ENCODE measurements at regions not wholly inside any gene's neighbourhood (a gene's known extent, or its start where the extent isn't known, plus 50 kb on each side); places are given as distances from the start of the nearest gene placed in this dataset.

DNA sequence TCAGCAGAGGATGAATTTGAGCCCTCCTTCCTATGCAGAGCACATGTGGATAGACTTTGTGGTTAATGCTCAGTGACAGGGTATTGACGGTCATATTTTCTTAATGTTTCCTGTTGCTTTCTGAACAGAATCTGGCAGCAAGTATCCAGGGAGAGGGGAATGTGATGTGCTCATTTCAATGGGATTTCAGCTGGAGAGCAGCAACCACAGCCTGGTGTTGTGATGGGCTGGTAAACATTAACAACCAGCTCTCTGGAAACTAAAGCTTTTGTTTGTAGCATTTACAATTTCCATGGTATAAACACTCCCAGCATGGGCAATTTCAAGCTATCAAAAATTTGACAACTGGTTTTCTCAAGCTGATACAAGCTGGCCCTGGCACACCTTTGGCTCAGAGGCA lies 215.9 kb downstream of the SH2D4B start:
- Histone ChIP-seq H3K4me3 (ENCODE audit: low read length) (no peak overlapping the region), H3K79me2 (ENCODE audit: control insufficient read depth, low read length) (no peaks in the 10 kb centered on the region), H3K27ac (ENCODE audit: low read depth, low read length) (no peak overlapping the region), H3K9me3 (ENCODE audit: control insufficient read depth, insufficient read depth, low read length) (no peaks in the 10 kb centered on the region), H3K36me3 (ENCODE audit: control insufficient read depth, low read length) (no peaks in the 10 kb centered on the region), H3K27me3 (ENCODE audit: control insufficient read depth, low read length) (no peaks in the 10 kb centered on the region), H3K9me2 (replicated peaks; ENCODE audit: control insufficient read depth, low read length) (no peaks in the 10 kb centered on the region), H3K4me1 (ENCODE audit: control insufficient read depth, low read length) (no peaks in the 10 kb centered on the region), H4K20me1 (ENCODE audit: control insufficient read depth, insufficient read depth, low read depth, low read length) (no peaks in the 10 kb centered on the region), H3F3A (ENCODE audit: control insufficient read depth, insufficient read depth) (no peaks in the 10 kb centered on the region), H3K4me2 (ENCODE audit: low read length) (no peak overlapping the region)
- no peak for TF ChIP-seq EZH2phosphoT487 (IDR thresholded peaks at IDR 0.05; ENCODE audit: borderline replicate concordance, low read length)
- TF ChIP-seq, protein P1, sequence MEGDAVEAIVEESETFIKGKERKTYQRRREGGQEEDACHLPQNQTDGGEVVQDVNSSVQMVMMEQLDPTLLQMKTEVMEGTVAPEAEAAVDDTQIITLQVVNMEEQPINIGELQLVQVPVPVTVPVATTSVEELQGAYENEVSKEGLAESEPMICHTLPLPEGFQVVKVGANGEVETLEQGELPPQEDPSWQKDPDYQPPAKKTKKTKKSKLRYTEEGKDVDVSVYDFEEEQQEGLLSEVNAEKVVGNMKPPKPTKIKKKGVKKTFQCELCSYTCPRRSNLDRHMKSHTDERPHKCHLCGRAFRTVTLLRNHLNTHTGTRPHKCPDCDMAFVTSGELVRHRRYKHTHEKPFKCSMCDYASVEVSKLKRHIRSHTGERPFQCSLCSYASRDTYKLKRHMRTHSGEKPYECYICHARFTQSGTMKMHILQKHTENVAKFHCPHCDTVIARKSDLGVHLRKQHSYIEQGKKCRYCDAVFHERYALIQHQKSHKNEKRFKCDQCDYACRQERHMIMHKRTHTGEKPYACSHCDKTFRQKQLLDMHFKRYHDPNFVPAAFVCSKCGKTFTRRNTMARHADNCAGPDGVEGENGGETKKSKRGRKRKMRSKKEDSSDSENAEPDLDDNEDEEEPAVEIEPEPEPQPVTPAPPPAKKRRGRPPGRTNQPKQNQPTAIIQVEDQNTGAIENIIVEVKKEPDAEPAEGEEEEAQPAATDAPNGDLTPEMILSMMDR (IDR thresholded peaks at IDR 0.05; ENCODE audit: low read depth, low read length, poor library complexity, severe bottlenecking), result no peak

DNA sequence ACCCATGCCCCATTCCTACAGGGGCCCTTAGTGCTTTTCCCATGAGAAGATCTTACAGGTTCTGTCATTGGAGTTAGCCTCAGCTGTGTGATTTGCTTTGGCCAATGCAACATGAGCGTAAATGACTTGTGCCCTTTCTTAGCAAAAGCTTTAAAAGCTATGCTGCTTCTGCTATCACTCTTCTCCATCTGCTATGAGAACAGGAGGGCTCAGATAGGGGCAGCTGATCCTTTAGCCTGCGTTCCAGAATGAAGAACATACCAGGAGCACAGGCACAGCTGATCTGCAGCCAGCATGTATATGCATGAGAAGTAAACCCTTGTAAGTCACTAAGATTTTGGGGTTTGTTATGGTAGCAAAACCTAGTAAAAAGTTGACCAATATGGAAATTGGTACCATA lies 218.2 kb downstream of the SH2D4B start:
- no peaks in the 10 kb centered on the region for H4K20me1 ChIP-seq (ENCODE audit: control insufficient read depth, insufficient read depth, low read depth, low read length)
- no peaks in the 10 kb centered on the region for H3K27me3 ChIP-seq (ENCODE audit: control insufficient read depth, low read length)
- H3K9me2 ChIP-seq (replicated peaks; ENCODE audit: control insufficient read depth, low read length), result no peaks in the 10 kb centered on the region
- H3K36me3 ChIP-seq (ENCODE audit: control insufficient read depth, low read length), result no peaks in the 10 kb centered on the region
- no peak overlapping the region for H3K4me3 ChIP-seq (ENCODE audit: low read length)
- TF ChIP-seq, protein P1 (IDR thresholded peaks at IDR 0.05; ENCODE audit: low read depth, low read length, poor library complexity, severe bottlenecking), result no peak
- no peak for TF ChIP-seq EZH2phosphoT487 (IDR thresholded peaks at IDR 0.05; ENCODE audit: borderline replicate concordance, low read length)
- H3F3A ChIP-seq (ENCODE audit: control insufficient read depth, insufficient read depth), result no peaks in the 10 kb centered on the region
- no peaks in the 10 kb centered on the region for H3K79me2 ChIP-seq (ENCODE audit: control insufficient read depth, low read length)
- no peak overlapping the region for H3K27ac ChIP-seq (ENCODE audit: low read depth, low read length)
- no peaks in the 10 kb centered on the region for H3K9me3 ChIP-seq (ENCODE audit: control insufficient read depth, insufficient read depth, low read length)
- no peaks in the 10 kb centered on the region for H3K4me1 ChIP-seq (ENCODE audit: control insufficient read depth, low read length)
- no peak overlapping the region for H3K4me2 ChIP-seq (ENCODE audit: low read length)

DNA sequence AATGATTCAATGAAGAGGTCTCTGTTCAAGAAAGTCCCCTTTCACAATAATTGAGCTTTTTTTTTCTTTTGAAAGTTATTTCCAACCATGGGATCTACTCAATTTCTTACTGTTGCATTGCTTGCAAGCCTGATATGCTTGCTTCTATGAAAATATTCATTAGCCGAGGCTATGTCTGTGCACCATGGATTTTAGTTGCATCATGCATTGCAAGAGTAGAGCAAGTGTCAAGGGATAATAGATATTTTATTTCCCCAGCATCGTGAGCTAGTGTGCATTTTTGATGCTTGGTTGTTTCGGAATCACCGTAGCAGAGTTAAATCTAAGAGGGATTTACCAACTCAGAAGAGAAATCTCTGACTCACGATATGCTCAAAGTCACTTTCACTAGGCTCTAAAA lies 222.0 kb downstream of the SH2D4B start:
- Histone ChIP-seq H3K36me3 (ENCODE audit: control insufficient read depth, low read length) (no peaks in the 10 kb centered on the region), H3F3A (ENCODE audit: control insufficient read depth, insufficient read depth) (no peaks in the 10 kb centered on the region), H3K27ac (ENCODE audit: low read depth, low read length) (no peak overlapping the region), H4K20me1 (ENCODE audit: control insufficient read depth, insufficient read depth, low read depth, low read length) (no peaks in the 10 kb centered on the region), H3K27me3 (ENCODE audit: control insufficient read depth, low read length) (no peaks in the 10 kb centered on the region), H3K4me3 (ENCODE audit: low read length) (no peak overlapping the region), H3K9me2 (replicated peaks; ENCODE audit: control insufficient read depth, low read length) (no peaks in the 10 kb centered on the region), H3K9me3 (ENCODE audit: control insufficient read depth, insufficient read depth, low read length) (no peaks in the 10 kb centered on the region), H3K4me2 (ENCODE audit: low read length) (no peak overlapping the region), H3K4me1 (ENCODE audit: control insufficient read depth, low read length) (no peaks in the 10 kb centered on the region), H3K79me2 (ENCODE audit: control insufficient read depth, low read length) (no peaks in the 10 kb centered on the region)
- TF ChIP-seq, protein P1 (IDR thresholded peaks at IDR 0.05; ENCODE audit: low read depth, low read length, poor library complexity, severe bottlenecking), result no peak
- no peak for TF ChIP-seq EZH2phosphoT487 (IDR thresholded peaks at IDR 0.05; ENCODE audit: borderline replicate concordance, low read length)

DNA sequence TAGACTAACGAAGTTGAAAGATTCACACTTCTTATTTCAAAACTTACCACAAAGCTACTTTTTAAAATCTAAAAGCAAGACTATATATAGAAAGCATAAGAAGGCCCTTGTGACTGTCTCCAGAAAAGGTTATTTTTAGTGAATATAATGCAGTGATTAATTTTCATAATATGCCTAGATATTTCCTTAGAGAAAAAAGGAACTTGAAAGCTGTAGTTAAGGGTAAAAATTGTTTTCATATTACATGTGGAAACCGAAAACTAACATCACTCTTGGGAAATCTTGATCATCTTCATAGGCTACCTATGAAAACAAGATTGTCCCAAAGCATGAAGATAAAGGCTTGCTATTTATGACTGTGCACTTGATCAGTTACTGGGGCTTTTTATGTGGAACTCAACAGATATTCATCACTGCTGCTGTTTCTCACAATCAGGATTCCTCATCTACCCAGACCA lies 223.2 kb downstream of the SH2D4B start:
- Histone ChIP-seq H3K9me2 (replicated peaks; ENCODE audit: control insufficient read depth, low read length) (no peaks in the 10 kb centered on the region), H3K4me1 (ENCODE audit: control insufficient read depth, low read length) (no peaks in the 10 kb centered on the region), H3F3A (ENCODE audit: control insufficient read depth, insufficient read depth) (no peaks in the 10 kb centered on the region), H3K4me3 (ENCODE audit: low read length) (no peak overlapping the region), H3K27ac (ENCODE audit: low read depth, low read length) (no peak overlapping the region), H3K9me3 (ENCODE audit: control insufficient read depth, insufficient read depth, low read length) (no peaks in the 10 kb centered on the region), H3K79me2 (ENCODE audit: control insufficient read depth, low read length) (no peaks in the 10 kb centered on the region), H3K27me3 (ENCODE audit: control insufficient read depth, low read length) (no peaks in the 10 kb centered on the region), H3K36me3 (ENCODE audit: control insufficient read depth, low read length) (no peaks in the 10 kb centered on the region), H4K20me1 (ENCODE audit: control insufficient read depth, insufficient read depth, low read depth, low read length) (no peaks in the 10 kb centered on the region), H3K4me2 (ENCODE audit: low read length) (no peak overlapping the region)
- no peak for TF ChIP-seq EZH2phosphoT487 (IDR thresholded peaks at IDR 0.05; ENCODE audit: borderline replicate concordance, low read length)
- TF ChIP-seq, protein P1 (IDR thresholded peaks at IDR 0.05; ENCODE audit: low read depth, low read length, poor library complexity, severe bottlenecking), result no peak

Measured in DOHH2 (cell line).